ENCODE measurements at regions not wholly inside any gene's neighbourhood (a gene's known extent, or its start where the extent isn't known, plus 50 kb on each side); places are given as distances from the start of the nearest gene placed in this dataset.

- intact Hi-C loops (cut with DNase I): no loop called here
- H3K27me3 ChIP-seq (ENCODE audit: insufficient read depth in 3 of 3, low read length in 2 of 3): peaks cover 0 to 2% (median 0%) of the 10 kb centered on the region in 3 donors
Measured at GRCh38 chr5:92353107-92354030, 970.3 kb upstream of the ARRDC3 start.

GRCh38 chr5:92337772-92338234 lies 954.7 kb upstream of the ARRDC3 start:
- Histone ChIP-seq H3K4me3 (no peak overlapping the region), H3K27ac (no peak overlapping the region), H3K36me3 (ENCODE audit: insufficient read depth in 1 of 2, low read depth in 1 of 2) (no peaks in the 10 kb centered on the region), H3K9me3 (no peaks in the 10 kb centered on the region), H3K27me3 (ENCODE audit: insufficient read depth in 3 of 3, low read length in 2 of 3) (no peaks in the 10 kb centered on the region), H3K4me1 (no peaks in the 10 kb centered on the region)
- intact Hi-C loops (cut with DNase I): no loop called here
- no peak for TF ChIP-seq CTCF (IDR thresholded peaks at IDR 0.05)
- 53 to 56% (median 53%) methylated on average over 2 of the region's 2 CpGs for WGBS, 3 donors
- ATAC-seq (no peak), DNase-seq (no peak)

More at GRCh38 chr5:92353107-92354030, 970.3 kb upstream of the ARRDC3 start:
- no peak for TF ChIP-seq CTCF (IDR thresholded peaks at IDR 0.05)
- Histone ChIP-seq H3K9me3 (no peaks in the 10 kb centered on the region), H3K4me1 (no peaks in the 10 kb centered on the region), H3K4me3 (no peak overlapping the region), H3K36me3 (ENCODE audit: insufficient read depth in 1 of 2, low read depth in 1 of 2) (no peaks in the 10 kb centered on the region), H3K27ac (no peak overlapping the region)
- ATAC-seq (no peak), DNase-seq (no peak)
- WGBS, 3 donors: 79 to 86% (median 80%) methylated on average over 5 of the region's 5 CpGs

GRCh38 chr5:92332039-92332438 lies 948.9 kb upstream of the ARRDC3 start:
- ATAC-seq (no peak), DNase-seq (no peak)
- H3K9me3 ChIP-seq: no peaks in the 10 kb centered on the region
- H3K4me3 ChIP-seq: no peak overlapping the region
- intact Hi-C loops (cut with DNase I): no loop called here
- H3K4me1 ChIP-seq: no peaks in the 10 kb centered on the region
- H3K27ac ChIP-seq: no peak overlapping the region
- no peak for TF ChIP-seq CTCF (IDR thresholded peaks at IDR 0.05)
- 52 to 59% (median 55%) methylated on average over 2 of the region's 2 CpGs for WGBS, 3 donors
- no peaks in the 10 kb centered on the region for H3K27me3 ChIP-seq (ENCODE audit: insufficient read depth in 3 of 3, low read length in 2 of 3)
- no peaks in the 10 kb centered on the region for H3K36me3 ChIP-seq (ENCODE audit: insufficient read depth in 1 of 2, low read depth in 1 of 2)

- no peak for TF ChIP-seq CTCF (IDR thresholded peaks at IDR 0.05)
- no peaks in the 10 kb centered on the region for H3K27me3 ChIP-seq (ENCODE audit: insufficient read depth in 3 of 3, low read length in 2 of 3)
- no peak overlapping the region for H3K27ac ChIP-seq
- H3K4me1 ChIP-seq: no peaks in the 10 kb centered on the region
- no peaks in the 10 kb centered on the region for H3K9me3 ChIP-seq
- H3K36me3 ChIP-seq (ENCODE audit: insufficient read depth in 1 of 2, low read depth in 1 of 2): no peaks in the 10 kb centered on the region
- DNase-seq (no peak), ATAC-seq (no peak)
- H3K4me3 ChIP-seq: no peak overlapping the region
- intact Hi-C loops (cut with DNase I): no loop called here
Measured at GRCh38 chr5:92330365-92330764, 947.2 kb upstream of the ARRDC3 start.
